ENCODE measurements at regions not wholly inside any gene's neighbourhood (a gene's known extent, or its start where the extent isn't known, plus 50 kb on each side); places are given as distances from the start of the nearest gene placed in this dataset.
"Not testable (repeated sequence)": the region's sequence is repeated elsewhere in the genome, so short reads cannot be mapped to it uniquely, and the experiment has no call there.

DNA sequence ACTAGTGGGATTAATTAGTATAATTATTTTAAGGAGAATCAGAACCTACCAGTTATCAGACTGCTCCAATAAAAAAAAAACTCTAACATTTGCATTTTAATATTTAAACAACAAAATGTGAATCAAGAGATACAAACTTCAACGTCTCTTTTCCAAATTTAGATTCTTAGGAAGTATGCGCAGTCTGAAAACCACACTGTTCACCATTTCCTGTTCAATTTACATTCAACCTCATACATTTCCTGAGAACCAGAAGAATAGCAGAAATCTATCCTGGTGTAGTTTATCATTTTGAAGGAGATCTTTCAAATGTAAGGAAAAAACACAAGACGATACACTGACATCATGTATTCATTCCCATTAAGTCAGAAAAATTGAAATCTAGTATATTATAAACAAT is 869.2 kb downstream of the EFNA5 start:
- Histone ChIP-seq H3K4me3 (no peak overlapping the region), H3K36me3 (no peaks in the 10 kb centered on the region), H3K27me3 (no peaks in the 10 kb centered on the region), H3K4me1 (no peaks in the 10 kb centered on the region), H3K9me3 (no peaks in the 10 kb centered on the region), H3K27ac (no peak overlapping the region)
- TF ChIP-seq, protein P1, sequence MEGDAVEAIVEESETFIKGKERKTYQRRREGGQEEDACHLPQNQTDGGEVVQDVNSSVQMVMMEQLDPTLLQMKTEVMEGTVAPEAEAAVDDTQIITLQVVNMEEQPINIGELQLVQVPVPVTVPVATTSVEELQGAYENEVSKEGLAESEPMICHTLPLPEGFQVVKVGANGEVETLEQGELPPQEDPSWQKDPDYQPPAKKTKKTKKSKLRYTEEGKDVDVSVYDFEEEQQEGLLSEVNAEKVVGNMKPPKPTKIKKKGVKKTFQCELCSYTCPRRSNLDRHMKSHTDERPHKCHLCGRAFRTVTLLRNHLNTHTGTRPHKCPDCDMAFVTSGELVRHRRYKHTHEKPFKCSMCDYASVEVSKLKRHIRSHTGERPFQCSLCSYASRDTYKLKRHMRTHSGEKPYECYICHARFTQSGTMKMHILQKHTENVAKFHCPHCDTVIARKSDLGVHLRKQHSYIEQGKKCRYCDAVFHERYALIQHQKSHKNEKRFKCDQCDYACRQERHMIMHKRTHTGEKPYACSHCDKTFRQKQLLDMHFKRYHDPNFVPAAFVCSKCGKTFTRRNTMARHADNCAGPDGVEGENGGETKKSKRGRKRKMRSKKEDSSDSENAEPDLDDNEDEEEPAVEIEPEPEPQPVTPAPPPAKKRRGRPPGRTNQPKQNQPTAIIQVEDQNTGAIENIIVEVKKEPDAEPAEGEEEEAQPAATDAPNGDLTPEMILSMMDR (IDR thresholded peaks at IDR 0.05), result no peak
- DNase-seq (ENCODE audit: low spot score in 2 of 2), result no peak
- intact Hi-C loops (cut with DNase I), result no loop called here

DNA sequence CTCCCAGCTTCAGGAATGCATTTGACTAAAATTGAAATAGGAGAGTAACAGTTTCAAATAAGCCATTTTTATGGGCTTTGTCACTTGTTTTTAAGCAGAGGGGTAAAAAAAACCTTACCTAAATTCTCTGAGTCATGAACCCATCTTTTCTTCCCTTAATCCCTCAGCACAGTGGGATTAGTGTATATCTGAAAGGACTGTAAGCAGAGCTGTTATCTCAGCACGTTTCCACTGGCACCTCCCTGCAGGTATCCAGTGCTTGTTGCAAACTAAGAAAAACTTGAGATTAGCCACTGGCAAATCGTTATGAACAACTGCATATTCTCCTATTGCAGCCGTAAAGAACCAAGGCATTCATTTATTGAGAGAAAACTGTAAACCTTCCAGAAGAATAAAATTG is 872.7 kb downstream of the EFNA5 start:
- H3K4me1 ChIP-seq, result no peaks in the 10 kb centered on the region
- intact Hi-C loops (cut with DNase I), result no loop called here
- H3K27ac ChIP-seq, result no peak overlapping the region
- H3K36me3 ChIP-seq, result no peaks in the 10 kb centered on the region
- TF ChIP-seq, protein P1 (IDR thresholded peaks at IDR 0.05), result no peak
- DNase-seq (ENCODE audit: low spot score in 2 of 2), result no peak
- H3K27me3 ChIP-seq, result no peaks in the 10 kb centered on the region
- H3K9me3 ChIP-seq, result no peaks in the 10 kb centered on the region
- H3K4me3 ChIP-seq, result no peak overlapping the region

DNA sequence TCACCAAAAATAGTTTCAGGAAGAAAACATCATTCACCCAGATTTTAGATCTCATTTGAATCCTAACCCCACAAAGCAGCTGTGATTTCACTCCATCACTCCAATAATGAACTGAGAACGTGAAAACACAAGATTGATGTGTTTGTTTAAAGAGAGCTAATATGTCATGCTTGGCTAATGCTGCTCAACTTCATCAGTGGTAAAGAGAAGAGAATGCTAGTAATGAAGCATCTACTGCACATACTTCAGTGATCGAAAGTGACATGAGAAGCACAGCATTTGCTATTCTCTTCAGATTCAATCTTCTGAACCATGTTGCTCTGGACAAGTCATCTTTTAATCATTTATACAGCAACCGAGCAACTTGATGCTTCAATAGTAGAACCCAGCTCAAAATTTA is 874.7 kb downstream of the EFNA5 start:
- H3K4me1 ChIP-seq, result no peaks in the 10 kb centered on the region
- TF ChIP-seq, protein P1 (IDR thresholded peaks at IDR 0.05), result no peak
- intact Hi-C loops (cut with DNase I), result no loop called here
- no peaks in the 10 kb centered on the region for H3K9me3 ChIP-seq
- no peaks in the 10 kb centered on the region for H3K36me3 ChIP-seq
- no peaks in the 10 kb centered on the region for H3K27me3 ChIP-seq
- no peak overlapping the region for H3K27ac ChIP-seq
- no peak overlapping the region for H3K4me3 ChIP-seq
- no peak for DNase-seq (ENCODE audit: low spot score in 2 of 2)

DNA sequence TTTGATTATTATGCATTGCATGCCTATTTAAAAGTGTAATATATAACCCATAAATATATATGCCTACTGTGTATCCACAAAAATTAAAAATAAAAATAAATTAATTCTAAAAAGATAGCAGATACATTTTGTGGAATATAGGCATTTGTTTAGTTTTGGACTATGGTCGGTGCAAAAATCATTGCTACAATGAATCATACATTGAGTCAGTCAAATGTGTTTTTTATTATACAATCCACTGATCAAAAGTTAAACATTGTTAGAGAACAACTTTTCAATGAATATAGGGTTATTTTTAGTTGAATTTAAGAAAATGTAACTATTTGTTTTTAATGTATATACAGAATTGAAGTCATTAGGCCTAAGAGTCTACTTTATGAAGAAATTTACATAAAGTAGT is 885.9 kb downstream of the EFNA5 start:
- TF ChIP-seq, protein P1 (IDR thresholded peaks at IDR 0.05), result no peak
- no peak overlapping the region for H3K4me3 ChIP-seq
- intact Hi-C loops (cut with DNase I), result no loop called here
- no peaks in the 10 kb centered on the region for H3K4me1 ChIP-seq
- H3K27ac ChIP-seq, result no peak overlapping the region
- no peaks in the 10 kb centered on the region for H3K9me3 ChIP-seq
- no peaks in the 10 kb centered on the region for H3K27me3 ChIP-seq
- no peak for DNase-seq (ENCODE audit: low spot score in 2 of 2)
- no peaks in the 10 kb centered on the region for H3K36me3 ChIP-seq

DNA sequence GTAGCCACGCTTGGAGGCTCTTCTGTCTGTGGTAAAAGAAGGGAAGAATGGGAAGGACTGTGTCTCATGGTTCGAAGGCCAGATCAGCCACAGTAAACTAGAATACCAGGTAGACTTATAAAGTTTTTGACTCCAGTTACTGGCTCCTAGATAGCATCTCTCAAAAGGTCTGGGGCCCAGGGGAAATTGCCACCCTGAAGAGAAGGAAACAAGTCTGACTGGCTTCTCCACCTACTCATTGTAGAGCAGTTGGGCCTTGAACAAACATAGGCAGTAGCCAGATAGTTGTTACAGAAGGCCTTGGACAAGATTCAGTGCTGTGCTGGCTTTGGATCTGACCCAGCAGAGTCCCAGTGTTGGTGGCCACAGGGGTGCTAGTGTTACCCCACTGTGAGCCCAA is 890.4 kb downstream of the EFNA5 start:
- Histone ChIP-seq H3K36me3 (no peaks in the 10 kb centered on the region), H3K4me3 (no peak overlapping the region), H3K4me1 (no peaks in the 10 kb centered on the region), H3K27me3 (no peaks in the 10 kb centered on the region), H3K27ac (no peak overlapping the region), H3K9me3 (no peaks in the 10 kb centered on the region)
- no peak for DNase-seq (ENCODE audit: low spot score in 2 of 2)
- intact Hi-C loops (cut with DNase I), result no loop called here
- TF ChIP-seq, protein P1 (IDR thresholded peaks at IDR 0.05), result no peak

DNA sequence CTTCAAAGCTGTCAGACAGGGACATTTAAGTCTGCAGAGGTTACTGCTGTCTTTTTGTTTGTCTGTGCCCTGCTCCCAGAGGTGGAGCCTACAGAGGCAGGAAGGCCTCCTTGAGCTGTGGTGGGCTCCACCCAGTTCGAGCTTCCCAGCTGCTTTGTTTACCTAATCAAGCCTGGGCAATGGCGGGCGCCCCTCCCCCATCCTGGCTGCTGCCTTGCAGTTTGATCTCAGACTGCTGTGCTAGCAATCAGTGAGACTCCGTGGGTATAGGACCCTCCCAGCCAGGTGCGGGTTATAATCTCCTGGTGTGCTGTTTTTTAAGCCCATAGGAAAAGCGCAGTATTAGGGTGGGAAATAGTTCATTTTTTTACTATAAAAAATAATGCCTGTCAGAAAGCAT is 894.2 kb downstream of the EFNA5 start:
- H3K27ac ChIP-seq; H3K4me1 ChIP-seq; intact Hi-C loops (cut with DNase I); H3K36me3 ChIP-seq; H3K27me3 ChIP-seq; H3K4me3 ChIP-seq; H3K9me3 ChIP-seq; DNase-seq (ENCODE audit: low spot score in 2 of 2): not testable (repeated sequence)

All from ascending aorta (tissue), 2 donors.